K562 (cell line): ENCODE measurements at regions not wholly inside any gene's neighbourhood (a gene's known extent, or its start where the extent isn't known, plus 50 kb on each side); places are given as distances from the start of the nearest gene placed in this dataset.

ENCODE experiments used
- ATAC-seq: fragments of 200-7000 bp; cut with Tn5 transposase; 3 replicates; pipeline ENCODE4 v1.9.1; 2020; ENCODE audit warnings: moderate library complexity
- BruUV-seq: library from RNA; stranded (reverse); fragments of 400-500 nt; replicated peaks from 2 replicates; lab custom pipeline; 2021; lab: Mats Ljungman, UMichigan
- CTCF ChIA-PET: fragments of 300-600 bp; formaldehyde crosslinking; extraction: SDS; loops from one replicate; lab custom pipeline; 2021; ENCODE audit warnings: low intra/inter-chr PET ratio; lab: Yijun Ruan, JAX
- POLR2A ChIA-PET: fragments of 300-600, 350-650 bp; sonication (Branson Sonifier 250); formaldehyde crosslinking; extraction: SDS; loops from one replicate; lab custom pipeline; 2021; ENCODE audit warnings: antibody characterized with exemption, inconsistent platforms; lab: Yijun Ruan, JAX
- DNase-seq, 4 experiments: peaks; one replicate each; pipeline versions ENCODE4 v3.0.0 to v3.0.0-alpha.2; 2011 to 2018; ENCODE audit warnings: low spot score in 3 of 4, mixed read lengths in 3 of 4; ENCODE audit errors: extremely low read depth in 1 of 4
- FAIRE-seq: peaks from 2 replicates; lab custom pipeline; 2011; peaks lifted over from hg19 to GRCh38; lab: Jason Lieb, UNC
- H2AFZ ChIP-seq: 2 replicates; pipeline ENCODE4 v1.6.0; 2011; ENCODE audit warnings: low read depth, low read length, control low read depth, inconsistent platforms
- H3K27ac ChIP-seq: fragments of 200-600 bp; 3 replicates; pipeline ENCODE4 v1.8.0; 2011; ENCODE audit warnings: low read depth, mild to moderate bottlenecking, control low read depth, inconsistent platforms, low read length, moderate library complexity, mixed read lengths; ENCODE audit errors: extremely low read depth
- H3K27me3 ChIP-seq, 2 experiments: fragments of 300-600 bp in 1 of 2; 2 replicates in 1 of 2; 3 replicates in 1 of 2; pipeline versions ENCODE4 v1.6.0 to v1.8.0; 2011; ENCODE audit warnings: inconsistent platforms in 2 of 2, low read length in 2 of 2, mild to moderate bottlenecking in 1 of 2, mixed read lengths in 1 of 2, moderate library complexity in 1 of 2; ENCODE audit not compliant: control insufficient read depth in 2 of 2, insufficient read depth in 2 of 2
- H3K36me3 ChIP-seq: fragments of 300-600 bp; 3 replicates; pipeline ENCODE4 v1.8.0; 2011; ENCODE audit warnings: mild to moderate bottlenecking, low read length, inconsistent platforms; ENCODE audit not compliant: control insufficient read depth, insufficient read depth
- H3K4me1 ChIP-seq, 2 experiments: fragments of 200-600 bp in 1 of 2; replicated peaks in 1 of 2; 2 replicates in 1 of 2; 3 replicates in 1 of 2; pipeline versions ENCODE4 v1.5.1 to v1.8.0; 2011; ENCODE audit warnings: inconsistent platforms in 2 of 2, low read length in 2 of 2, mild to moderate bottlenecking in 1 of 2, mixed read lengths in 1 of 2, moderate library complexity in 1 of 2; ENCODE audit not compliant: control insufficient read depth in 2 of 2, insufficient read depth in 2 of 2
- H3K4me2 ChIP-seq: 2 replicates; pipeline ENCODE4 v1.6.1; 2011; ENCODE audit warnings: low read length, control low read depth, inconsistent platforms, mixed read lengths; ENCODE audit not compliant: insufficient read depth
- H3K4me3 ChIP-seq: fragments of 200-600 bp; sonication (generic), shearing (Covaris generic); 2 replicates; pipeline ENCODE4 v1.5.1; 2016; ENCODE audit warnings: control low read depth, inconsistent platforms
- H3K79me2 ChIP-seq: fragments of 200-600 bp; 3 replicates; pipeline ENCODE4 v1.8.0; 2011; ENCODE audit warnings: low read length, inconsistent platforms; ENCODE audit not compliant: control insufficient read depth, insufficient read depth
- H3K9ac ChIP-seq, 2 experiments: 2 replicates each; pipeline versions ENCODE4 v1.6.0 to v1.6.1; 2011; ENCODE audit warnings: low read depth in 2 of 2, low read length in 2 of 2, control low read depth in 1 of 2, inconsistent platforms in 1 of 2, mild to moderate bottlenecking in 1 of 2, mixed read lengths in 1 of 2; ENCODE audit not compliant: insufficient read depth in 1 of 2
- H3K9me1 ChIP-seq: one replicate; pipeline ENCODE4 v1.6.0; 2011; ENCODE audit warnings: inconsistent platforms, mild to moderate bottlenecking, low read length, moderate library complexity; ENCODE audit not compliant: control insufficient read depth, insufficient read depth
- H3K9me3 ChIP-seq: replicated peaks from 2 replicates; pipeline ENCODE4 v1.5.1; 2011; ENCODE audit warnings: low read depth, low read length, inconsistent platforms; ENCODE audit not compliant: control insufficient read depth, insufficient read depth
- H4K20me1 ChIP-seq: replicated peaks from 2 replicates; pipeline ENCODE4 v1.6.1; 2011; ENCODE audit warnings: low read length, inconsistent platforms, mixed read lengths; ENCODE audit not compliant: control insufficient read depth, insufficient read depth
- CBX3 ChIP-seq, 2 experiments: IDR thresholded peaks; 1 replicate in 1 of 2; 2 replicates in 1 of 2; pipeline ENCODE4 v1.6.1; 2012; ENCODE audit warnings: inconsistent platforms in 2 of 2, low read length in 2 of 2, borderline replicate concordance in 1 of 2, control low read depth in 1 of 2
- FOXK2 ChIP-seq, 2 experiments: fragments of 450-650 bp; IDR thresholded peaks in 1 of 2; conservative IDR thresholded peaks in 1 of 2; 2 replicates each; pipeline ENCODE4 v1.6.1; 2016; ENCODE audit warnings: low read depth in 2 of 2, mild to moderate bottlenecking in 1 of 2
- HCFC1 ChIP-seq: IDR thresholded peaks from 2 replicates; pipeline ENCODE4 v1.6.1; 2012; ENCODE audit warnings: low read depth, low read length, improper control_type of control experiment
- KLF6 ChIP-seq: fragments of 250-450 bp; sonication (Bioruptor Pico); IDR thresholded peaks from 2 replicates; pipeline ENCODE4 v1.4.0; 2020; ENCODE audit warnings: mild to moderate bottlenecking, moderate library complexity, borderline replicate concordance
- MAFF ChIP-seq: IDR thresholded peaks from 2 replicates; pipeline ENCODE4 v1.6.1; 2012; ENCODE audit warnings: low read length, improper control_type of control experiment
- NR4A1 ChIP-seq, 2 experiments: fragments of 250-450 bp in 1 of 2; fragments of 450-650 bp in 1 of 2; sonication (Bioruptor Pico) in 1 of 2; IDR thresholded peaks; 2 replicates each; pipeline versions ENCODE4 v1.4.0 to v1.6.1; 2016 to 2020; ENCODE audit warnings: mild to moderate bottlenecking in 2 of 2, missing compliant biosample characterization in 1 of 2, missing genetic modification characterization in 1 of 2, moderate library complexity in 1 of 2
- SAFB ChIP-seq: fragments of 200-400 bp; formaldehyde crosslinking; IDR thresholded peaks from 2 replicates; pipeline ENCODE4 v1.6.1; 2017; ENCODE audit warnings: low read depth, low read length, borderline replicate concordance
- SRSF7 ChIP-seq: fragments of 200-400 bp; formaldehyde crosslinking; optimal IDR thresholded peaks from 2 replicates; pipeline ENCODE3; 2017; ENCODE audit warnings: mild to moderate bottlenecking, low read depth, low read length
- ZFP36 ChIP-seq: fragments of 150-350 bp; IDR thresholded peaks from 2 replicates; pipeline ENCODE4 v1.6.1; 2018; ENCODE audit warnings: low read length, low read depth; ENCODE audit not compliant: partially characterized antibody
- WGBS: fragments of 100-300 bp; shearing (Covaris generic); methylation state at CpG from one replicate; pipeline ENCODE4 v1.1.6; 2016; ENCODE audit warnings: low coverage, mixed read lengths; ENCODE audit not compliant: insufficient coverage; ENCODE audit errors: missing lambda C conversion rate; 5-methylcytosine and 5-hydroxymethylcytosine counted together
- in situ Hi-C: fragments of 300-500 bp; cut with MboI; formaldehyde crosslinking; loops from 4 replicates; pipeline ENCODE4 v1.15.0; 2018; ENCODE audit warnings: inconsistent platforms, mixed read lengths
- intact Hi-C: fragments of 100-400 bp; cut with micrococcal nuclease; formaldehyde crosslinking; loops from 2 replicates; pipeline ENCODE4 v1.14.2; 2022
- TF ChIP-seq, protein P1 (sequence below): fragments of 200-600 bp; sonication (generic); IDR thresholded peaks from one replicate; pipeline ENCODE4 v1.6.1; 2012; ENCODE audit warnings: mild to moderate bottlenecking, low read depth, low read length, inconsistent platforms
- TF ChIP-seq, protein P2 (sequence below): fragments of 450-650 bp; formaldehyde crosslinking; IDR thresholded peaks from 2 replicates; pipeline ENCODE4 v1.4.0; 2022; ENCODE audit warnings: missing genetic modification characterization

DNA sequence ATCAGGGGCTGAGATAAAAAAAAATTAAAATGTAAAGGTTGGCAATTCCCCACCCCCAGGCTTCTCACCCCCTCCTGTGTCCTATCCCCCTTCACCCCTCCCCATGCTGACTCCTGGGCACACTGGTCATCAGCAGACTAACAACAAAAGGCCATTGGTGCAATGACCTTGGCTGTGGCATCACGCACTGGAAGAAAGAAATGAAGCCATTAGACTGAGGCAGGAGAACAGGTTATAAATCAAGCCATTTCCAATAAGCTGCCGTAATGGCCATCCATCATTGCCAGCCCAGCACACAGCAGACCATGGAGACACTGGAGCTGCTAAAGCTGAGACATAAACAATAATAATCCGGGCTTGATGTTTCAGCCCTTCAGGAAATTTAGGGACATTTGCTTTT, 342.4 kb upstream of the ETAA1 start:
- no peak overlapping the region for H3K9ac ChIP-seq
- ChIA-PET CTCF (no interaction called here), POLR2A (no interaction called here)
- no peaks in the 10 kb centered on the region for H3K36me3 ChIP-seq
- no peaks in the 10 kb centered on the region for H3K9me3 ChIP-seq
- 3% methylated on average over 3 of the region's 3 CpGs for WGBS
- H4K20me1 ChIP-seq: no peaks in the 10 kb centered on the region
- H3K27ac ChIP-seq: no peak overlapping the region
- H3K4me1 ChIP-seq: no peaks in the 10 kb centered on the region
- no peak for DNase-seq
- H3K4me3 ChIP-seq: no peak overlapping the region
- no peaks in the 10 kb centered on the region for H3K79me2 ChIP-seq
- no peak overlapping the region for H3K4me2 ChIP-seq
- in situ Hi-C loops: no loop called here
- H3K27me3 ChIP-seq: no peaks in the 10 kb centered on the region
- no peaks in the 10 kb centered on the region for H3K9me1 ChIP-seq
- H2AFZ ChIP-seq: no peak overlapping the region
- intact Hi-C loops: no loop called here
- FAIRE-seq: no peak
- BruUV-seq: no TSS peak
- no peak for ATAC-seq
- TF ChIP-seq MAFF: no peak
- TF ChIP-seq ZFP36: no peak
- TF ChIP-seq, protein P1, sequence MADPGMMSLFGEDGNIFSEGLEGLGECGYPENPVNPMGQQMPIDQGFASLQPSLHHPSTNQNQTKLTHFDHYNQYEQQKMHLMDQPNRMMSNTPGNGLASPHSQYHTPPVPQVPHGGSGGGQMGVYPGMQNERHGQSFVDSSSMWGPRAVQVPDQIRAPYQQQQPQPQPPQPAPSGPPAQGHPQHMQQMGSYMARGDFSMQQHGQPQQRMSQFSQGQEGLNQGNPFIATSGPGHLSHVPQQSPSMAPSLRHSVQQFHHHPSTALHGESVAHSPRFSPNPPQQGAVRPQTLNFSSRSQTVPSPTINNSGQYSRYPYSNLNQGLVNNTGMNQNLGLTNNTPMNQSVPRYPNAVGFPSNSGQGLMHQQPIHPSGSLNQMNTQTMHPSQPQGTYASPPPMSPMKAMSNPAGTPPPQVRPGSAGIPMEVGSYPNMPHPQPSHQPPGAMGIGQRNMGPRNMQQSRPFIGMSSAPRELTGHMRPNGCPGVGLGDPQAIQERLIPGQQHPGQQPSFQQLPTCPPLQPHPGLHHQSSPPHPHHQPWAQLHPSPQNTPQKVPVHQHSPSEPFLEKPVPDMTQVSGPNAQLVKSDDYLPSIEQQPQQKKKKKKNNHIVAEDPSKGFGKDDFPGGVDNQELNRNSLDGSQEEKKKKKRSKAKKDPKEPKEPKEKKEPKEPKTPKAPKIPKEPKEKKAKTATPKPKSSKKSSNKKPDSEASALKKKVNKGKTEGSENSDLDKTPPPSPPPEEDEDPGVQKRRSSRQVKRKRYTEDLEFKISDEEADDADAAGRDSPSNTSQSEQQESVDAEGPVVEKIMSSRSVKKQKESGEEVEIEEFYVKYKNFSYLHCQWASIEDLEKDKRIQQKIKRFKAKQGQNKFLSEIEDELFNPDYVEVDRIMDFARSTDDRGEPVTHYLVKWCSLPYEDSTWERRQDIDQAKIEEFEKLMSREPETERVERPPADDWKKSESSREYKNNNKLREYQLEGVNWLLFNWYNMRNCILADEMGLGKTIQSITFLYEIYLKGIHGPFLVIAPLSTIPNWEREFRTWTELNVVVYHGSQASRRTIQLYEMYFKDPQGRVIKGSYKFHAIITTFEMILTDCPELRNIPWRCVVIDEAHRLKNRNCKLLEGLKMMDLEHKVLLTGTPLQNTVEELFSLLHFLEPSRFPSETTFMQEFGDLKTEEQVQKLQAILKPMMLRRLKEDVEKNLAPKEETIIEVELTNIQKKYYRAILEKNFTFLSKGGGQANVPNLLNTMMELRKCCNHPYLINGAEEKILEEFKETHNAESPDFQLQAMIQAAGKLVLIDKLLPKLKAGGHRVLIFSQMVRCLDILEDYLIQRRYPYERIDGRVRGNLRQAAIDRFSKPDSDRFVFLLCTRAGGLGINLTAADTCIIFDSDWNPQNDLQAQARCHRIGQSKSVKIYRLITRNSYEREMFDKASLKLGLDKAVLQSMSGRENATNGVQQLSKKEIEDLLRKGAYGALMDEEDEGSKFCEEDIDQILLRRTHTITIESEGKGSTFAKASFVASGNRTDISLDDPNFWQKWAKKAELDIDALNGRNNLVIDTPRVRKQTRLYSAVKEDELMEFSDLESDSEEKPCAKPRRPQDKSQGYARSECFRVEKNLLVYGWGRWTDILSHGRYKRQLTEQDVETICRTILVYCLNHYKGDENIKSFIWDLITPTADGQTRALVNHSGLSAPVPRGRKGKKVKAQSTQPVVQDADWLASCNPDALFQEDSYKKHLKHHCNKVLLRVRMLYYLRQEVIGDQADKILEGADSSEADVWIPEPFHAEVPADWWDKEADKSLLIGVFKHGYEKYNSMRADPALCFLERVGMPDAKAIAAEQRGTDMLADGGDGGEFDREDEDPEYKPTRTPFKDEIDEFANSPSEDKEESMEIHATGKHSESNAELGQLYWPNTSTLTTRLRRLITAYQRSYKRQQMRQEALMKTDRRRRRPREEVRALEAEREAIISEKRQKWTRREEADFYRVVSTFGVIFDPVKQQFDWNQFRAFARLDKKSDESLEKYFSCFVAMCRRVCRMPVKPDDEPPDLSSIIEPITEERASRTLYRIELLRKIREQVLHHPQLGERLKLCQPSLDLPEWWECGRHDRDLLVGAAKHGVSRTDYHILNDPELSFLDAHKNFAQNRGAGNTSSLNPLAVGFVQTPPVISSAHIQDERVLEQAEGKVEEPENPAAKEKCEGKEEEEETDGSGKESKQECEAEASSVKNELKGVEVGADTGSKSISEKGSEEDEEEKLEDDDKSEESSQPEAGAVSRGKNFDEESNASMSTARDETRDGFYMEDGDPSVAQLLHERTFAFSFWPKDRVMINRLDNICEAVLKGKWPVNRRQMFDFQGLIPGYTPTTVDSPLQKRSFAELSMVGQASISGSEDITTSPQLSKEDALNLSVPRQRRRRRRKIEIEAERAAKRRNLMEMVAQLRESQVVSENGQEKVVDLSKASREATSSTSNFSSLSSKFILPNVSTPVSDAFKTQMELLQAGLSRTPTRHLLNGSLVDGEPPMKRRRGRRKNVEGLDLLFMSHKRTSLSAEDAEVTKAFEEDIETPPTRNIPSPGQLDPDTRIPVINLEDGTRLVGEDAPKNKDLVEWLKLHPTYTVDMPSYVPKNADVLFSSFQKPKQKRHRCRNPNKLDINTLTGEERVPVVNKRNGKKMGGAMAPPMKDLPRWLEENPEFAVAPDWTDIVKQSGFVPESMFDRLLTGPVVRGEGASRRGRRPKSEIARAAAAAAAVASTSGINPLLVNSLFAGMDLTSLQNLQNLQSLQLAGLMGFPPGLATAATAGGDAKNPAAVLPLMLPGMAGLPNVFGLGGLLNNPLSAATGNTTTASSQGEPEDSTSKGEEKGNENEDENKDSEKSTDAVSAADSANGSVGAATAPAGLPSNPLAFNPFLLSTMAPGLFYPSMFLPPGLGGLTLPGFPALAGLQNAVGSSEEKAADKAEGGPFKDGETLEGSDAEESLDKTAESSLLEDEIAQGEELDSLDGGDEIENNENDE: no peak
- TF ChIP-seq KLF6 (CRISPR knock-in tag): no peak
- TF ChIP-seq NR4A1 (CRISPR knock-in tag; IDR thresholded peaks at IDR 0.05): no peak
- TF ChIP-seq NR4A1 (tag; IDR thresholded peaks at IDR 0.05): no peak
- no peak for TF ChIP-seq SRSF7
- no peak for TF ChIP-seq HCFC1
- no peak for TF ChIP-seq CBX3 (IDR thresholded peaks at IDR 0.05; ENCODE audit: borderline replicate concordance in 1 of 2, low read length in 2 of 2)
- TF ChIP-seq, protein P2, sequence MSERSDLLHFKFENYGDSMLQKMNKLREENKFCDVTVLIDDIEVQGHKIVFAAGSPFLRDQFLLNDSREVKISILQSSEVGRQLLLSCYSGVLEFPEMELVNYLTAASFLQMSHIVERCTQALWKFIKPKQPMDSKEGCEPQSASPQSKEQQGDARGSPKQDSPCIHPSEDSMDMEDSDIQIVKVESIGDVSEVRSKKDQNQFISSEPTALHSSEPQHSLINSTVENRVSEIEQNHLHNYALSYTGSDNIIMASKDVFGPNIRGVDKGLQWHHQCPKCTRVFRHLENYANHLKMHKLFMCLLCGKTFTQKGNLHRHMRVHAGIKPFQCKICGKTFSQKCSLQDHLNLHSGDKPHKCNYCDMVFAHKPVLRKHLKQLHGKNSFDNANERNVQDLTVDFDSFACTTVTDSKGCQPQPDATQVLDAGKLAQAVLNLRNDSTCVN (CRISPR knock-in tag): no peak
- no peak for TF ChIP-seq FOXK2 (conservative IDR thresholded peaks at IDR 0.05 in 1 of 2, IDR thresholded peaks at IDR 0.05 in 1 of 2; ENCODE audit: low read depth in 2 of 2)
- TF ChIP-seq SAFB: no peak
